H9 (cell line): ENCODE measurements at regions not wholly inside any gene's neighbourhood (a gene's known extent, or its start where the extent isn't known, plus 50 kb on each side); places are given as distances from the start of the nearest gene placed in this dataset.

Source experiments
- DNase-seq: peaks from one replicate; pipeline ENCODE4 v3.0.0-alpha.2; 2017
- H2AFZ ChIP-seq: one replicate; pipeline ENCODE4 v1.6.1; 2013; ENCODE audit warnings: mild to moderate bottlenecking, low read length, control low read depth, moderate library complexity
- H2AK5ac ChIP-seq: 2 replicates; pipeline ENCODE4 v1.6.1; 2013; ENCODE audit warnings: low read length, control low read depth, mixed read lengths; ENCODE audit not compliant: insufficient read length
- H2BK120ac ChIP-seq: one replicate; pipeline ENCODE4 v1.6.1; 2013; ENCODE audit warnings: low read depth, mild to moderate bottlenecking, low read length, control low read depth, inconsistent platforms; ENCODE audit not compliant: poor library complexity, severe bottlenecking
- H2BK12ac ChIP-seq: 2 replicates; pipeline ENCODE4 v1.6.1; 2013; ENCODE audit warnings: low read length, control low read depth, mixed read lengths, low read depth; ENCODE audit not compliant: insufficient read length
- H2BK15ac ChIP-seq: 2 replicates; pipeline ENCODE4 v1.6.1; 2013; ENCODE audit warnings: low read depth, low read length, control low read depth
- H2BK20ac ChIP-seq: one replicate; pipeline ENCODE4 v1.6.1; 2013; ENCODE audit warnings: low read depth, mild to moderate bottlenecking, low read length, control low read depth, inconsistent platforms; ENCODE audit not compliant: poor library complexity, severe bottlenecking
- H2BK5ac ChIP-seq: 2 replicates; pipeline ENCODE4 v1.6.1; 2013; ENCODE audit warnings: low read length, control low read depth, mixed read lengths; ENCODE audit not compliant: insufficient read length
- H3K14ac ChIP-seq: 2 replicates; pipeline ENCODE4 v1.6.1; 2013; ENCODE audit warnings: low read length, control low read depth; ENCODE audit not compliant: insufficient read depth
- H3K18ac ChIP-seq: 2 replicates; pipeline ENCODE4 v1.6.1; 2013; ENCODE audit warnings: low read depth, mild to moderate bottlenecking, mixed read lengths, low read length, control low read depth; ENCODE audit not compliant: insufficient read length
- H3K23ac ChIP-seq: 2 replicates; pipeline ENCODE4 v1.6.1; 2013; ENCODE audit warnings: low read length, control low read depth, mixed read lengths, low read depth; ENCODE audit not compliant: insufficient read length
- H3K23me2 ChIP-seq: 2 replicates; pipeline ENCODE4 v1.6.1; 2013; ENCODE audit warnings: low read depth, mild to moderate bottlenecking, mixed read lengths, low read length, control low read depth; ENCODE audit not compliant: insufficient read length, poor library complexity, severe bottlenecking
- H3K27ac ChIP-seq: 2 replicates; pipeline ENCODE4 v1.5.1; 2013; ENCODE audit warnings: low read length, control low read depth, mixed read lengths, low read depth; ENCODE audit not compliant: insufficient read length
- H3K27me3 ChIP-seq: 2 replicates; pipeline ENCODE4 v1.6.1; 2013; ENCODE audit warnings: low read length, control low read depth, inconsistent platforms; ENCODE audit not compliant: insufficient read depth
- H3K4ac ChIP-seq: 2 replicates; pipeline ENCODE4 v1.6.1; 2013; ENCODE audit warnings: low read depth, mild to moderate bottlenecking, control low read depth, inconsistent platforms, low read length, moderate library complexity
- H3K4me1 ChIP-seq: 2 replicates; pipeline ENCODE4 v1.6.1; 2013; ENCODE audit warnings: low read length, control low read depth, inconsistent platforms; ENCODE audit not compliant: insufficient read depth
- H3K4me2 ChIP-seq: 2 replicates; pipeline ENCODE4 v1.6.1; 2013; ENCODE audit warnings: low read length, control low read depth, mixed read lengths; ENCODE audit not compliant: insufficient read length, insufficient read depth
- H3K56ac ChIP-seq: 2 replicates; pipeline ENCODE4 v1.6.1; 2013; ENCODE audit warnings: low read depth, mild to moderate bottlenecking, mixed read lengths, low read length, control low read depth; ENCODE audit not compliant: insufficient read length
- H3K79me1 ChIP-seq: 2 replicates; pipeline ENCODE4 v1.6.1; 2013; ENCODE audit warnings: low read depth, mild to moderate bottlenecking, moderate library complexity, low read length, control low read depth, inconsistent platforms; ENCODE audit not compliant: insufficient read depth, poor library complexity, severe bottlenecking
- H3K79me2 ChIP-seq: 2 replicates; pipeline ENCODE4 v1.6.1; 2013; ENCODE audit warnings: low read length, control low read depth, inconsistent platforms; ENCODE audit not compliant: insufficient read depth
- H3K9ac ChIP-seq: 2 replicates; pipeline ENCODE4 v1.6.1; 2013; ENCODE audit warnings: low read length, control low read depth, mixed read lengths; ENCODE audit not compliant: insufficient read length; ENCODE audit errors: extremely low read depth
- H3K9me3 ChIP-seq: one replicate; pipeline ENCODE4 v1.6.1; 2013; ENCODE audit warnings: low read depth, low read length, inconsistent platforms; ENCODE audit not compliant: control insufficient read depth
- H3T11ph ChIP-seq: one replicate; pipeline ENCODE4 v1.6.1; 2013; ENCODE audit warnings: mild to moderate bottlenecking, low read length, control low read depth, inconsistent platforms
- H4K20me1 ChIP-seq: one replicate; pipeline ENCODE4 v1.6.1; 2013; ENCODE audit not compliant: control insufficient read depth, insufficient read length, insufficient read depth
- H4K5ac ChIP-seq: 2 replicates; pipeline ENCODE4 v1.6.1; 2013; ENCODE audit warnings: low read depth, mild to moderate bottlenecking, mixed read lengths, low read length, control low read depth; ENCODE audit not compliant: insufficient read length
- H4K8ac ChIP-seq: replicated peaks from 2 replicates; pipeline ENCODE4 v1.6.1; 2013; ENCODE audit warnings: low read length, control low read depth, mixed read lengths, low read depth; ENCODE audit not compliant: insufficient read length
- H4K91ac ChIP-seq: 2 replicates; pipeline ENCODE4 v1.6.1; 2013; ENCODE audit warnings: low read depth, mild to moderate bottlenecking, moderate library complexity, mixed read lengths, low read length, control low read depth; ENCODE audit not compliant: insufficient read length
- H3K27ac Mint-ChIP-seq, 3 experiments: 2 replicates in 2 of 3; 3 replicates in 1 of 3; pipeline ENCODE4 v1.8.0; 2020 to 2021; ENCODE audit warnings: mixed read lengths in 3 of 3, mild to moderate bottlenecking in 1 of 3, moderate library complexity in 1 of 3
- H3K27me3 Mint-ChIP-seq: 2 replicates; pipeline ENCODE4 v1.8.0; 2021; ENCODE audit warnings: low read depth, mild to moderate bottlenecking, moderate library complexity, mixed read lengths
- H3K36me3 Mint-ChIP-seq, 3 experiments: 2 replicates in 2 of 3; 3 replicates in 1 of 3; pipeline ENCODE4 v1.8.0; 2020 to 2021; ENCODE audit warnings: low read depth in 3 of 3, mixed read lengths in 3 of 3; ENCODE audit not compliant: insufficient read depth in 1 of 3
- H3K4me1 Mint-ChIP-seq, 2 experiments: 2 replicates each; pipeline ENCODE4 v1.8.0; 2020; ENCODE audit warnings: mixed read lengths in 2 of 2
- H3K4me3 Mint-ChIP-seq, 2 experiments: 2 replicates in 1 of 2; 3 replicates in 1 of 2; pipeline ENCODE4 v1.8.0; 2020 to 2021; ENCODE audit warnings: mild to moderate bottlenecking in 2 of 2, mixed read lengths in 2 of 2, moderate library complexity in 1 of 2
- H3K9me3 Mint-ChIP-seq, 2 experiments: 2 replicates in 1 of 2; 3 replicates in 1 of 2; pipeline ENCODE4 v1.8.0; 2020; ENCODE audit warnings: mild to moderate bottlenecking in 2 of 2, mixed read lengths in 2 of 2, moderate library complexity in 1 of 2
- CTCF ChIP-seq: fragments of 200-600 bp; sonication (generic); conservative IDR thresholded peaks from 3 replicates; pipeline ENCODE4 v1.8.0; 2021; ENCODE audit warnings: antibody characterized with exemption, mild to moderate bottlenecking
- WGBS: extraction: QIAGEN DNeasy Blood & Tissue Kit; methylation state at CpG from one replicate; pipeline ENCODE4 v1.1.7; 2013; ENCODE audit warnings: missing lambda C conversion rate, low lambda C conversion rate, mixed read lengths; ENCODE audit not compliant: insufficient read length; ENCODE audit errors: extremely low coverage; 5-methylcytosine and 5-hydroxymethylcytosine counted together

GRCh38 chr6:134543128-134543527 lies 225.2 kb upstream of the SGK1 start:
- Histone ChIP-seq H3K27me3 (no peaks in the 10 kb centered on the region), H3K23ac (no peak overlapping the region), H3K14ac (no peak overlapping the region), H3K18ac (no peak overlapping the region), H3K9ac (no peak overlapping the region), H4K91ac (no peak overlapping the region), H3K27ac (no peak overlapping the region), H2AK5ac (no peak overlapping the region), H2BK5ac (no peak overlapping the region), H2BK12ac (no peak overlapping the region), H3K4me2 (no peak overlapping the region), H4K5ac (no peak overlapping the region), H4K8ac (no peak overlapping the region), H3T11ph (no peak overlapping the region), H3K4ac (no peak overlapping the region), H4K20me1 (no peaks in the 10 kb centered on the region), H3K79me2 (0 out of 2 replicates have a peak, but pooled peaks cover 1% of the 10 kb centered on the region), H3K23me2 (no peaks in the 10 kb centered on the region), H2BK15ac (no peak overlapping the region), H2BK120ac (no peak overlapping the region), H3K4me1 (no peaks in the 10 kb centered on the region), H3K56ac (no peak overlapping the region), H2BK20ac (no peak overlapping the region), H3K9me3 (no peaks in the 10 kb centered on the region), H3K79me1 (no peaks in the 10 kb centered on the region), H2AFZ (no peak overlapping the region)
- H3K36me3 Mint-ChIP-seq: no peaks in the 10 kb centered on the region
- no peak overlapping the region for H3K27ac Mint-ChIP-seq
- WGBS: no CpG with 5 or more reads among the region's 1 CpG
- peaks cover 2 to 8% of the 10 kb centered on the region in 2 experiments; a peak in 3 of 4 replicates for H3K4me1 Mint-ChIP-seq
- no peaks in the 10 kb centered on the region for H3K27me3 Mint-ChIP-seq
- no peaks in the 10 kb centered on the region for H3K9me3 Mint-ChIP-seq
- H3K4me3 Mint-ChIP-seq: no peak overlapping the region
- TF ChIP-seq CTCF: no peak
- DNase-seq: no peak
